IMR-90 (cell line): ENCODE measurements at regions not wholly inside any gene's neighbourhood (a gene's known extent, or its start where the extent isn't known, plus 50 kb on each side); places are given as distances from the start of the nearest gene placed in this dataset.

Experiments
- ATAC-seq: fragments of 200-7000 bp; cut with Tn5 transposase; 2 replicates; pipeline ENCODE4 v1.9.1; 2020; ENCODE audit warnings: low read depth, mild to moderate bottlenecking, moderate library complexity
- BruUV-seq: library from RNA; stranded (reverse); fragments of 400-500 nt; replicated peaks from 2 replicates; lab custom pipeline; 2021; lab: Mats Ljungman, UMichigan
- CTCF ChIA-PET: fragments of 300-600 bp; formaldehyde crosslinking; extraction: SDS; loops from one replicate; lab custom pipeline; 2021; ENCODE audit warnings: antibody characterized with exemption; lab: Yijun Ruan, JAX
- POLR2A ChIA-PET: fragments of 300-600 bp; sonication (Branson Sonifier 250); formaldehyde crosslinking; loops from one replicate; lab custom pipeline; 2022; ENCODE audit warnings: antibody characterized with exemption; ENCODE audit not compliant: unreplicated experiment; lab: Charles Lee
- DNase-seq: peaks from one replicate; pipeline ENCODE4 v3.0.0; 2013
- H2AFZ ChIP-seq: replicated peaks from 2 replicates; pipeline ENCODE3; 2013; ENCODE audit warnings: low read length, mild to moderate bottlenecking; ENCODE audit not compliant: poor library complexity
- H2AK5ac ChIP-seq: 2 replicates; pipeline ENCODE4 v1.6.1; 2013; ENCODE audit warnings: low read depth, low read length, inconsistent platforms
- H2AK9ac ChIP-seq: replicated peaks from 2 replicates; pipeline ENCODE3; 2013; ENCODE audit warnings: mild to moderate bottlenecking, low read depth, low read length, moderate library complexity; ENCODE audit not compliant: poor library complexity
- H2BK120ac ChIP-seq: 2 replicates; pipeline ENCODE4 v1.6.1; 2013; ENCODE audit warnings: low read depth, low read length, inconsistent platforms
- H2BK15ac ChIP-seq: 3 replicates; pipeline ENCODE4 v1.6.1; 2013; ENCODE audit warnings: low read depth, low read length, inconsistent platforms
- H2BK20ac ChIP-seq: 2 replicates; pipeline ENCODE4 v1.6.1; 2013; ENCODE audit warnings: low read depth, mild to moderate bottlenecking, inconsistent platforms, low read length, moderate library complexity
- H2BK5ac ChIP-seq: 2 replicates; pipeline ENCODE4 v1.6.1; 2013; ENCODE audit warnings: mild to moderate bottlenecking, low read depth, low read length, inconsistent platforms; ENCODE audit not compliant: poor library complexity, severe bottlenecking
- H3K14ac ChIP-seq: replicated peaks from 2 replicates; pipeline ENCODE4 v1.6.1; 2013; ENCODE audit warnings: low read depth, low read length, inconsistent platforms
- H3K18ac ChIP-seq: 2 replicates; pipeline ENCODE4 v1.6.1; 2013; ENCODE audit warnings: low read depth, low read length, control low read depth
- H3K23ac ChIP-seq: 2 replicates; pipeline ENCODE4 v1.6.1; 2013; ENCODE audit warnings: low read depth, low read length, inconsistent platforms
- H3K27ac ChIP-seq: 2 replicates; pipeline ENCODE4 v1.5.1; 2013; ENCODE audit warnings: mild to moderate bottlenecking, control low read depth, low read length; ENCODE audit not compliant: insufficient read depth
- H3K27me3 ChIP-seq: 2 replicates; pipeline ENCODE4 v1.6.1; 2013; ENCODE audit warnings: low read length; ENCODE audit not compliant: control insufficient read depth, insufficient read depth
- H3K36me3 ChIP-seq: 2 replicates; pipeline ENCODE4 v1.6.1; 2013; ENCODE audit warnings: low read length, mixed read lengths; ENCODE audit not compliant: control insufficient read depth, insufficient read depth
- H3K4ac ChIP-seq: 2 replicates; pipeline ENCODE4 v1.6.1; 2013; ENCODE audit warnings: low read depth, low read length, inconsistent platforms
- H3K4me1 ChIP-seq: 2 replicates; pipeline ENCODE4 v1.6.1; 2013; ENCODE audit warnings: low read length, mixed read lengths; ENCODE audit not compliant: control insufficient read depth, insufficient read depth
- H3K4me2 ChIP-seq: 2 replicates; pipeline ENCODE4 v1.6.1; 2013; ENCODE audit warnings: low read depth, mild to moderate bottlenecking, control low read depth, low read length, moderate library complexity
- H3K4me3 ChIP-seq: 2 replicates; pipeline ENCODE4 v1.5.1; 2013; ENCODE audit warnings: low read depth, mild to moderate bottlenecking, control low read depth, low read length, moderate library complexity; ENCODE audit not compliant: insufficient read depth
- H3K56ac ChIP-seq: 2 replicates; pipeline ENCODE4 v1.6.1; 2013; ENCODE audit warnings: low read length, inconsistent platforms; ENCODE audit not compliant: insufficient read depth; ENCODE audit errors: extremely low read depth
- H3K79me1 ChIP-seq, 2 experiments: 2 replicates each; pipeline ENCODE4 v1.6.1; 2013; ENCODE audit warnings: low read length in 2 of 2, inconsistent platforms in 1 of 2, low read depth in 1 of 2
- H3K9ac ChIP-seq: 2 replicates; pipeline ENCODE4 v1.6.1; 2013; ENCODE audit warnings: low read depth, low read length, control low read depth
- H3K9me1 ChIP-seq: 2 replicates; pipeline ENCODE4 v1.6.1; 2013; ENCODE audit warnings: low read length, inconsistent platforms; ENCODE audit not compliant: insufficient read depth
- H3K9me3 ChIP-seq: 2 replicates; pipeline ENCODE4 v1.6.1; 2013; ENCODE audit warnings: low read length; ENCODE audit not compliant: control insufficient read depth, insufficient read depth
- H4K20me1 ChIP-seq: 2 replicates; pipeline ENCODE4 v1.6.1; 2013; ENCODE audit warnings: low read length, inconsistent platforms; ENCODE audit not compliant: insufficient read depth
- H4K5ac ChIP-seq: 2 replicates; pipeline ENCODE4 v1.6.1; 2013; ENCODE audit warnings: mild to moderate bottlenecking, low read depth, low read length, control low read depth
- H4K8ac ChIP-seq, 2 experiments: 2 replicates each; pipeline ENCODE4 v1.6.1; 2013; ENCODE audit warnings: low read depth in 2 of 2, low read length in 2 of 2, control low read depth in 1 of 2, inconsistent platforms in 1 of 2
- H4K91ac ChIP-seq: 2 replicates; pipeline ENCODE4 v1.6.1; 2013; ENCODE audit warnings: low read depth, low read length, inconsistent platforms; ENCODE audit not compliant: insufficient read depth
- BHLHE40 ChIP-seq: fragments of 150-350 bp; IDR thresholded peaks from 2 replicates; pipeline ENCODE4 v1.6.1; 2016; ENCODE audit warnings: mild to moderate bottlenecking, low read depth, low read length
- CHD1 ChIP-seq: IDR thresholded peaks from 2 replicates; pipeline ENCODE4 v1.6.1; 2012; ENCODE audit warnings: low read depth, low read length, improper control_type of control experiment
- MAZ ChIP-seq: IDR thresholded peaks from 2 replicates; pipeline ENCODE4 v1.6.1; 2012; ENCODE audit warnings: low read depth, mild to moderate bottlenecking, low read length, improper control_type of control experiment, moderate library complexity, borderline replicate concordance
- WGBS, 2 experiments: methylation state at CpG; one replicate each; pipeline versions ENCODE4 v1.1.5 to v1.1.7; 2013; ENCODE audit warnings: missing lambda C conversion rate in 2 of 2; ENCODE audit not compliant: insufficient read length in 1 of 2; ENCODE audit errors: extremely low coverage in 2 of 2; 5-methylcytosine and 5-hydroxymethylcytosine counted together
- dilution Hi-C: fragments of 300-500 bp; cut with HindIII; formaldehyde crosslinking; loops from one replicate; pipeline ENCODE4 v1.14.3; 2018; ENCODE audit warnings: low sequenced_read_pairs; ENCODE audit not compliant: unreplicated experiment
- in situ Hi-C: fragments of 300-500 bp; cut with MboI; formaldehyde crosslinking; loops from 3 replicates; pipeline ENCODE4 v1.14.3; 2019; ENCODE audit warnings: low sequenced_read_pairs, inconsistent platforms, mixed read lengths
- intact Hi-C: fragments of 100-400 bp; cut with micrococcal nuclease; formaldehyde crosslinking; loops from 2 replicates; pipeline ENCODE4 v1.10.0; 2022

- Histone ChIP-seq H3K4me3 (no peak overlapping the region), H2AK5ac (no peak overlapping the region), H3K9me3 (no peaks in the 10 kb centered on the region), H3K9me1 (no peaks in the 10 kb centered on the region), H4K91ac (no peak overlapping the region), H3K9ac (no peak overlapping the region), H2BK120ac (no peak overlapping the region), H2BK5ac (no peak overlapping the region), H3K56ac (no peak overlapping the region), H2BK15ac (no peak overlapping the region), H3K36me3 (no peaks in the 10 kb centered on the region), H3K4me1 (no peaks in the 10 kb centered on the region), H3K27me3 (no peaks in the 10 kb centered on the region), H3K4ac (no peak overlapping the region), H2AK9ac (no peak overlapping the region), H2AFZ (no peak overlapping the region), H2BK20ac (no peak overlapping the region), H4K8ac (no peak overlapping the region), H4K20me1 (no peaks in the 10 kb centered on the region), H3K14ac (no peak overlapping the region), H4K5ac (no peak overlapping the region), H3K18ac (no peak overlapping the region), H3K23ac (no peak overlapping the region), H3K79me1 (no peaks in the 10 kb centered on the region), H3K4me2 (no peak overlapping the region), H3K27ac (no peak overlapping the region)
- DNase-seq (no peak), ATAC-seq (no peak)
- CTCF ChIA-PET, result no interaction called here
- dilution Hi-C loops, result no loop called here
- WGBS, 2 experiments, result no CpG with 5 or more reads among the region's 4 CpGs
- no TSS peak for BruUV-seq
- in situ Hi-C loops, result no loop called here
- intact Hi-C loops, result no loop called here
- TF ChIP-seq BHLHE40 (no peak), MAZ (no peak), CHD1 (no peak)
- POLR2A ChIA-PET, result no interaction called here
Observed at GRCh38 chr1:195788721-195789120, 819.5 kb downstream of the KCNT2 start.
